ENCODE measurements at regions not wholly inside any gene's neighbourhood (a gene's known extent, or its start where the extent isn't known, plus 50 kb on each side); places are given as distances from the start of the nearest gene placed in this dataset.
"Not testable (repeated sequence)": the region's sequence is repeated elsewhere in the genome, so short reads cannot be mapped to it uniquely, and the experiment has no call there.

- DNase-seq: no peak
Observed at GRCh38 chr1:71345491-71345890, 264.7 kb upstream of the ZRANB2 start.

GRCh38 chr1:71343686-71344416 is 263.0 kb upstream of the ZRANB2 start:
- DNase-seq: no peak

DNA sequence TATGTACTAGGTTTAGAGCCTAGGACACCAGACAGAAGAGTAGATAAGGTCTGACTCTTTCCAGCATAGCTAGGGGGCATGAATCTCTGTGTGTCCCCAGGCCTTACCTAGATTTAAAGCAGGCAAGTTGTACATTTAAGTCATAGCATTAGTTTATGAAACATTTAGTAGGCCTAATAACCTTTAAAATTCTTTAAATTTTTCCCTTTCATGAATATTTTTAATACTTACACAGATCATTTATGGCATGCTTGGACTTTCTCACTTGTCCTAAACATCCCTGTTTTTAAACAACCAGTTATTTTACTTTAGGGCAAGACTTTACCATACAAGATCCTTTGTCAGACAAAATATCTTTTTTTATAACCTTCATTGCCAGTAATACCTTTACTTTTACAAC is 258.4 kb upstream of the ZRANB2 start:
- DNase-seq: no peak

GRCh38 chr1:71330991-71331390 is 250.2 kb upstream of the ZRANB2 start:
- no peak for DNase-seq

DNA sequence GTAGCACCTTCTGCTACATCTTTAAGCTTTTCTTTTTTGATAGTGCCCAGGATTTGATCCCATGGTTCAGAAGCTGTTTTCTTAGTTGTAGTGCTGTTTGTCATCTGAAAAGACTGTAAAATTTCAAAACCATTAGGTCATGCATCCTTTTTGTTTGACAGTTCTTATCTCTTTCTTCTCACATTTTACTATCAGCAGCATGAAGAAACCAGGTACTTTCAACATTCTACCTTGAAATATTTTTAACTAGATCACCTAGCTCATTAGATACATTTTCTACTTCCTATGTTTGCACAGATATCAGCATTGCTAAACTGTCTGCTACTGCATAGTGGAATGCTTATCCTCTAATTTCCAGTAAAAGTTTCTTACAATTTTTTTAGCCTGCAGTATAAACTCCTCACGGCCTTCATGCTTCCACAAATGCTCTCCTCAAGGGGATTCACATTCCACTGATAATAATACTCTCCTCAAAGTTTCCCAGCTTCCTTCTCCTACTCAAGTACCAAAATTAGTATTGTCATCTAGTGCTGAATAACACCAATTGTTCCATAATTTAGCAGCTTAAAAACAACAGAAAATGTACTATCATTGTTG is 243.9 kb upstream of the ZRANB2 start:
- no peak for DNase-seq

DNA sequence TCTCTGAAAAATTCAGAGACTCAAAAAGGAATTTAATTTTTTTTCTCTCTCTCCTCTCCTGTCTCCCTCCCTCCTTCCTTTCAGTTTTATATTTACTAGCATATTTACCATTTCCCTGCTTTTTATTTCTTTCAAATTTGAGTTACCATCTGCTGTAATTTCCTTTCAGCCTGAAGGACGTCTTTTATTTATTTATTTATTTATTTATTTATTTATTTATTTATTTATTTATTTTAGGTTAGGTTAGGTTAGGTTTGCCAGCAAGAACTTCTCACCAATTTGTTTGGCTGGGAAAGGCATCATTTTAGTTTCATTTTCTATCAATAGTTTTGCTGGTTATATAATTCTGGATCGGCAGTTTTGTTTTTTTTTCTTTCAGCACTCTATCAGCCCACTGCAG is 231.7 kb upstream of the ZRANB2 start:
- no peak for DNase-seq

- DNase-seq: no peak
Observed at GRCh38 chr1:71311376-71311775, 230.5 kb upstream of the ZRANB2 start.

GRCh38 chr1:71307451-71307850 is 226.6 kb upstream of the ZRANB2 start:
- no peak for DNase-seq

DNA sequence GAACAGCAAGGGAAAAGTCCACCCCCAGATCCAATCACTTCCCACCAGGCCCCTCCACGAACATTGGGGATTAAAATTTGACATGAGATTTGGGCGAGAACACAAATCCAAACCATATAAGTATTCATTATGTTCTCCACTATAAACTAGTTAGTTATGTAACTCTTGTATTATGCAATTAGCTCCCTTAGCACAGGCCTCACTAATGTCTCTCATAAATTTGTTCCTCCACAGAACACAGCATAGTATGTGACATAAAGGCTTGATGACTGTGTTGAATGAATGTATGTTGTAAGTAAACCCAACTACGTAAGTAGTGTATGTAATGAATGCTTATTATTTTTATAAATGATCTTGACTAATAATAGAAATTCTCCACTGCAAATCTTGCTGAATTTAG is 223.3 kb upstream of the ZRANB2 start:
- DNase-seq: no peak

DNA sequence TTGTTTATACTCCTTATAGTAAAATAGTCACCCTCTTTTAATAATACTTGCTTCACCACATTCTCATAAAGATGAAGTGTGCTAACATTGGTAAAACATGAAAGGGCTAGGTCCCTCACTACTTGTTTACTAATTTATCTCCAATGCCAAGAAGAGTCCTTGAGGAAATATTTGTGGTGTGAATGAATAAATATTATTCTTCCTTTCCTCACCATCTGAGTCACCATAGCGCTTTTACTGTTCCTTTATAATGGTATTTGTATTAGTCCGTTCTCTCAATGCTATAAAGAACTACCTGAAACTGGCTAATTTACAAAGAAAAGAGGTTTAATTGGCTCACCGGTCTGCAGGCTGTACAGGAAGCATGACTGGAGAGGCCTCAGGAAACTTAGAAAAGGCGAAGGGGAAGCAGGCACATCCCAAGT is 222.8 kb upstream of the ZRANB2 start:
- no peak for DNase-seq

DNA sequence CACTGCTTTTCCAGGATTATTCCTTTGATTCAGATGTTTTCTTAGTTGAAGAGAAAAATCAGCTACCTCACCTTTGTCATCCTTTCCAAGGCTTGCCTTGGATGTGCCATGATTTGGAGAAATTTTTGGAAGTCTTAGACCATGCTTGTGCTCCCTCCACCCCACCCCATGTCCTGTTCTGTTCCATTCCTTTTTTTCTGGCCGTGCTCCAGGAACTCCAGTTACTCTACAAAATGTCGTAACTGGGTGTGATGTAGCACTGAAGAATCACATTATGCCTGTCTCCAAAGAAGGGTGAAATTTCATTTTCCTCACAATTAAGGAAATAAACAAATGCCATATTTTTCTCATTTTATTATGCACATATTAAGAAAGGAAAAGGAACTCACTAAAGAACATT is 217.8 kb upstream of the ZRANB2 start:
- DNase-seq: no peak

GRCh38 chr1:71296551-71297134 is 215.8 kb upstream of the ZRANB2 start:
- no peak for DNase-seq

- DNase-seq: no peak
Observed at GRCh38 chr1:71295350-71295749, 214.5 kb upstream of the ZRANB2 start.

- no peak for DNase-seq
Observed at GRCh38 chr1:71294178-71294577, 213.3 kb upstream of the ZRANB2 start.

GRCh38 chr1:71292203-71292602 is 211.4 kb upstream of the ZRANB2 start:
- no peak for DNase-seq

DNA sequence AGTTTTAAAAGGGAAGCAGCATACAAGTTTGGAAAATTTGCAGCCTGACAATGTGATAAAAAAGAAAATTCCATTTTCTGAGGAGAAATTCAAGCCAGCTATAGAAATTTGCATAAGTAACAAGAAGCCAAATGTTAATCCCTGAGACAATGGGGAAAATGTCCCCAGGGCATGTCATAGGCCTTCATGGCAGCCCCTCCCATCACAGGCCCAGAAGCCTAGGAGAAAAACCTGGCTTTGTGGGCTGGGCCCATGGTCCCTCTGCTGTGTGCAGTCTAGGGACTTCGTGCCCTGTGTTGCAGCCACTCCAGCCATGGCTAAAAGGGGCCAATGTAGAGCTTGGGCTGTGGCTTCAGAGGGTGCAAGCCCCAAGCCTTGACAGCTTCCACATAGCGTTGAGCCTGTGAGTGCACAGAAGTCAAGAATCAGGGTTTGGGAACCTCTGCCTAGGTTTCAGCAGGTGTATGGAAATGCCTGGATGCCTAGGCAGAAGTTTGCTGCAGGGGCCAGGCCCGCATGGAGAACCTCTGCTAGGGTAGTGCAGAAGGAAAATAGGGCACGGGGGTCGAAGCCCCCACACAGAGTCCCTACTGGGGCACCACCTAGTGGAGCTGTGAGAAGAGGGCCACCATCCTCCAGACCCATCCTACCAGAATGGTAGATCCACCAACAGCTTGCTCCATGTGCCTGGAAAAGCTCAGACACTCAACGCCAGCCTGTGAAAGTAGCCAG is 209.8 kb upstream of the ZRANB2 start:
- not testable (repeated sequence) for DNase-seq

DNA sequence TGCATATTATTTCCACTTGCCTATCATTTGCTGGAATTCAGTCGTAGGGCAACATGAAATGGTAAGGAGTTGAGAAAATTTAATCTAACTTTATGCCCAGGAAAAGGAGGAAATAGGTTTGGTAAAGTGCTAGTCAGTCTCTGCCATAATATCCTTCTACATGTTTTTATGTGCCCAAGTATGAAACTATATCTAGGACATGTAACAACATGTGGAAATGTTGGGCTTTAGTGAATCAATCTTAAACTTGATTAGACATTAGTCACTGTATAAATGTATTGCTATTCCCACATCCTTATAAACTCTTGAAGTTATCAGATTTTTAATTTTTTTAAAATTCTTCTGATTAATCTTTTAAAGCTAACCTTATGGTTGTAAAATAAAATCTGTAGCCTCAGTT is 204.7 kb upstream of the ZRANB2 start:
- no peak for DNase-seq

DNA sequence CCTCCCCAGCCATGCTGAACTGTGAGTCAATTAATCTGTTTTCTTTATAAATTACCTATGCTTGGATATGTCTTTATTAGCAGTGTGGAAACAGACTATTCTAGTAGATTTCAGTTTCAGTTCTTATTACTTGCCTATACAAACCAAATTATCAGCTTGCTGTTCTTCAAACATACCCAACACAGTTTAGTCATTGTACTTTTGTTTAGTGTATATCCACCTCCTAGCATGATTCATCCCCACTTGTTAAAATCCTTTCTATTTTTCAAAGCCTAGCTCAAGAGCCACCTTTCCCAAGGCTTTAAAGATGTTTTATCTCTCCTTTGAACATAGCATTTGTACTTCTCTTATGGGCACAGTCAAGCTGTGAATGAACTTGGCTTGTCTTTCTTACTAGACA is 195.6 kb upstream of the ZRANB2 start:
- no peak for DNase-seq

DNA sequence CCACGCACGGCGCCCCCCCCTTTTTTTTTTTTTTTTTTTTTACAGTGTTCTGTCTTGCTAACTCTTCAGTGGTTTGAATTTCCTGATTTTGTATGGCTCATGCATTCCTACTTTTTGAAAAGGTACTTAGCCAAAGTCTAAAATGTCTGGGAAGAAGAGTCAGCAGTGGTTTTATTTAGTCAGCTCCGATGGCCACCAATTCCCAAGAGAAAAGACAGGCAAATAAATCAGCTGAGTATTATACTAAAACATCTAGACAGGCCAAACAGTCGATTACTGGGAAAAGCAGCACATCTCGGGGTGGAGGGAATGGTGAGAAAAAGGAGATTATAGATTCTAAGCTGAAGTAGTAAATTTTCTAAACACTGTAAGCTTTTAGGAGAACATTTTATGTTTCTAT is 192.5 kb upstream of the ZRANB2 start:
- DNase-seq: no peak

- no peak for DNase-seq
Observed at GRCh38 chr1:71270394-71270915, 189.6 kb upstream of the ZRANB2 start.

DNA sequence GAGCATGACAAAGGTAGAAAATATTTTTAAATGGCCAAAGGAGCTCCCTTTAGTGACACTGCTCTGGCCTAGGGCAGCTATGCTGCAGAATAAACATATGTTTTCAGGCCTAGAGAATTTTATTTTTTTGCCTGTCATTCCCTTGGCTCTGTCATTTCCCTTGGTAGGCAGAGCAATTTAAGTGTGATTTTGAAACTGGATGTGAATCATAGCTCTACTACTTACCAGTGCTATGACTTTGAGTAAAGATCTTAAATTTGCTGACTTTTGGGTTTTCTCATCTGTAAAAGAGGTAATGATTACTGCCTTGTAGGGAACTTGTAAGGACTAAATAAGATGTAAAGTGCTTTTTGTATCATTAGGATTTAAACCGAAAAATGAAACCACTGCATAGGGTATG is 189.0 kb upstream of the ZRANB2 start:
- DNase-seq: no peak

DNA sequence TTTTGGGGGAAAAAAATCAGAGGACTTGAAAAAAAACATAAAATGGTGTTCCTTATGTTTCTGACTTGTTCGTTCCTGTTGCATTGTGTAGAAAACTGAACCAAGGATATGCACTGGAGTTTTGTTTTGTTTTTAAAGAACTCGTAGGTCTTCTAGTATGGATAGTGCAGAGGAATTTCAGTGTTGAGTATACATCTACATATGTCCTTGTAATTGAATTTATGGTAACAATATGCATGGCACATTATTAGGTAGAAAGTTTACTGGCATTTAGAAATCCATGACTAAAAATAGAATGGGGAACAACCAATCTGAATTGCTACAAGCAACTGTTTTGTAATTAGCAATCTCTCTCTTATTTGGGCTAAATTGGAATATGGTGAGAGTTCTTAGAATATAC is 188.3 kb upstream of the ZRANB2 start:
- no peak for DNase-seq

DNA sequence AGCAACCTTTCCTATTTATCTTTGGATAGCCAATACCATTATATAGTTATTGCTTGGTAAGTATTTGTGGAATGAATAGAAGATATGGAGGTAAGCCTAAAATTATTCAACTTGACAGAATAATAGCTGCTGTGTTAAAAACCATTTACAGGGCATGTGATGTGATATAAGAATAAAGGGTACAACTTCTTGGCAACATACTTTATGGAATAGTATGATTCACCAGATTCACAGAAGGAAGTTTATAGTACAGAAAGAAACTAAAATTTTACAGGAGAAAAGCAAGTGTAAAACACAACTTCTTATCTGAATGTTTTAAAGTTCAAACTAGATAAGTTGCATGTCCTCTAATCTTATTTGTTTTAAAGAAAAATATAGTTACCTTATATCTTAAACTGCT is 186.4 kb upstream of the ZRANB2 start:
- no peak for DNase-seq

- no peak for DNase-seq
Observed at GRCh38 chr1:71264039-71264438, 183.2 kb upstream of the ZRANB2 start.
